GM21529 (cell line): ENCODE measurements at regions not wholly inside any gene's neighbourhood (a gene's known extent, or its start where the extent isn't known, plus 50 kb on each side); places are given as distances from the start of the nearest gene placed in this dataset.
"Not testable (repeated sequence)": the region's sequence is repeated elsewhere in the genome, so short reads cannot be mapped to it uniquely, and the experiment has no call there.

Experiments used
- ATAC-seq: cut with Tn5 transposase; IDR thresholded peaks from one replicate; pipeline ENCODE4 v1.9.1; 2021; ENCODE audit not compliant: unreplicated experiment

DNA sequence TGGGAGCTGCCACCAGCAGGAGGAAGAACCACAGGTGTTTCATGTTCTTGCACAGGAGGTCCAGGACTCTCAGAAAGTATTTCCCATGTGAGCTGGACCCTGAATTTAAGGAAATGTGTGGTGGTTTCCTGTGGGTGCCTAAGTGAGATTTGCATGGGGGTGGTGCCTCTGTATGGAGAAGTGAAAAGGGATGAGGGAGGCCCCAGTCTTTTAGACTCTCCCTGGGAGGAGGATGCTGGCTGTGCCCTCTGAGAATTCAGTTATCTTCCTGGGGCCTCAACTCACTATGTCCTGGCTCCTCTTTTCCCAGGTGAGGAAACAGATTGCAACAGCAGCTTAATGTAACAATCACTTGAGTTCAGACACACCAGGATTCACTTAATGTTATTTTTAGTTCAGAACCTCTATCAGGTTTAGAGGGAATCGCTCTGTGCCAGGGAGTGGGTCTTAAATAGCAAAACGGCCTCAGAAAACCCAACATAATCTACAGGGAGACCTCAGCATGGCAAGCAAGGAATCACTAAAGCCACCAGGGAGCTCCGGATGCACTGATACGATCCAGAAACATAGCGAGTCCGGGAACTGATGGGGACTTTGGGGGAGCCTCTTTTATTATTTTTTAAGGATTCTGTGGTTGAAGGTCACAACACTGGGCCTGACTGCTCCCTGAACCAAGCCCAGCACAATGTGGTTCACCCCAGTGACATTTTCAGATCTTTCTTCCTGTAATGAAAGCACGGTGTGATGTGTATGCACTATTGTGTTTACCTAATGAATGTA is 823.5 kb downstream of the TMEM121 start:
- not testable (repeated sequence) for ATAC-seq

DNA sequence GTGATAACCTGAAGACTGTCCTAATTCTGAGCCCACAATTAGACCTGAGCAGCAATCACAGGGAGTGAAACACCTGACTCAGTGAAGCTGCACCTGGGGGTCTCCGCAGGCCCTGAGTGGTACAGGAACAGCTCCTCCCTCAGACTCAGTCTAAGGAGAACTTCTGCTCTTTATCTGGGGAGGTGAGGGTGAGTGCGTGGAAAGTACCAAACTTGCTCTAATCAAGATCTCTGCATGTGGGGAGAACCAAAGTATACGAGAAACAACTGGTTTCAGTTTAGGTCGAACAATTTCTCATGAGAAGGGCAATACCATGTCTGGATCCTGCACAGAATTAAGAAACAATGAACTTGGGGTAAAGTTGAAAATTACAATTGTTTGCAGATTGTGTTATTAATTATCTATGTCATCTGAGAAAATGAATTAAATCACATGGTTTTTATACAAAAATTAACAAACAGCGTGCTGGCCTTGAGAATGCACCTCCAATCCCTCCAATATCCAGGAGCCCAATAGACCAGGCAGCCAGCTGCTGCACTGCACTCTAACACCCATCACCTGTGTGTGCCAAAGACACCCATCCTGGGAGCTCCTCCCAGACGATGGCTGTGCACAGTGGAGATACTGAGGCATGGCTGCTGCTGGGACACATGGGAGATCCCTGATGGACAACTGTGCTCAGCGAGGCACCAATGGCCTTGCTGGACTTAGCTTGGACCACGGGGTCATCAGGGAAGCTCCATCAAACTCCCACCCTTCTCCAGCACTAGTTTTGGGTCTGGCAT is 828.8 kb downstream of the TMEM121 start:
- ATAC-seq = not testable (repeated sequence)

DNA sequence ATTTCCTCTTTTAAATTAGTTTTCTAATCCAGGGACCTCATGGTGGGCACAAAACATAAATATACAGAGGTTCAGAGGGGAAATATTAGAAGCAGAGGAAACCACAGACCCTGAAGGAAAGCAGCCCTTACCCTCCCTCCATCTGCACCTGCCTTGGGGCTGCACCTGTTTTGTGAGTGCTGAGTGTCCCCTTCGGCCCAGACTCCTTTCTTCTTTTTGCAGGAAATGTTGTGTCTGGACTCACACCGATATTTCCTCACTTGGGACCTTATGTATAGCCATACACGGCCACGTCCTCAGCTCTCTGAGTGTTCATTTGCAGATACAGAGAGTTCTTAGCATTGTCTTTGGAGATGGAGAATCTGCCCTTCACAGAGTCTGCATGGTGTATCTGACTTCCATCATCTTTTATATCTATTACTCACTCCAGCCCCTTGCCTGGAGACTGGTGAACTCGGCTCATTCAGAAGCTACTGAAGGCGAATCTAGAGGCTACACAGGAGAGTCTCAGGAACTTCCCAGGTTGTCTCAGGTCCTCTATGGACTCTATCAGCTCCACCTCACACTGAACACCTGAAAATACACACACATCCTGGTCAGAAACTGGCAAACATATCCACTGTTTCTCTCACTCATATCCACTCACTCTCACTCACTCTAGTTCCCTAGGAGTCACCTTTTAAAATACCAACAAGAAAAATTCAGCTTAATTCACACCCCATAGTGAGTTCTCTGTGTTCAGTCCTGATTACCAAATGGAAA is 829.7 kb downstream of the TMEM121 start:
- not testable (repeated sequence) for ATAC-seq

DNA sequence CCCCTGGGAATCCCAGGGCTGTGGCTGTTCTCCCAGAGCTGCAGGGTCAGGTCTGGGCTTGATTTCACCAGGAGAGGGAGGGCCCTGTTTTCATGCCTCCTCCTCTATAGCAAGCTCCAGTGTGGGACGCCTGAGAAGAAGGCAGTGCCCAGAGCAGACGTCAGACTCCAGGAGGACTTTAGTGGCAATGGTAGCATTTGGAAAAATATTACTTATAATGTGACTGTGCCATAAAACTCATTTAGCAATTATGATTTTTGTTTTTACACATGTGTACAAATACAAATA is 830.2 kb downstream of the TMEM121 start:
- not testable (repeated sequence) for ATAC-seq

DNA sequence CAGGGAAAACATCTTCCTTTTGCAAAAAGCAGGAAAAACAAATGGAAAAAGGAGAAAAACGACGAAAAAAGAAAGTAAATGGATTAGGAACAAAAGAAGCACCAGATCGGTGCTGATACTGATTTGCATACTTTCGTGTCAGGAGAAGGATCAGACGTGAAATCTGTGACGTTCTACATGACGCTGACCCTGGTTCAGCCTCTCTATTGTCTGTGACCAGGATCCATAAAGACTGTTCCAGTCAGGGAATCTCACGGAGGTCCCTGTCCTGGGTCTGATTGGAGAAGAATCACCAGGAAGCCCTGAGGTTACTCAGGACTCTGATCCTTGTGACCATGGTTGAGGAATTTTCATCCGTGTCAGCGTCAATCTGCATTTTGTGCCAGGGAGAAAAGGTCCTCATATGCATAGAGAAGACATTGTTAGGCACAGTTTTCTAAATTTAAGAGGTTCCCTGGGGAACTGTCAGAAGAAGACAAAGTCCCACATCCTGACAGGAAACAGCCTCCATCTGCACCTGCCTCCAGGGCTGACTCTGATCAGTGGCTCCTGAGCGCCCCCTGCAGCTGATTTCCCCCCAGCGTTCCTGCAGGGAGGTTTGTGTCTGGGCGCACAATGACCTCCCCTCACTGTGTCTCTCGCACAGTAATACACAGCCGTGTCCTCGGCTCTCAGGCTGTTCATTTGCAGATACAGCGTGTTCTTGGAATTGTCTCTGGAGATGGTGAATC is 832.9 kb downstream of the TMEM121 start:
- ATAC-seq = not testable (repeated sequence)

DNA sequence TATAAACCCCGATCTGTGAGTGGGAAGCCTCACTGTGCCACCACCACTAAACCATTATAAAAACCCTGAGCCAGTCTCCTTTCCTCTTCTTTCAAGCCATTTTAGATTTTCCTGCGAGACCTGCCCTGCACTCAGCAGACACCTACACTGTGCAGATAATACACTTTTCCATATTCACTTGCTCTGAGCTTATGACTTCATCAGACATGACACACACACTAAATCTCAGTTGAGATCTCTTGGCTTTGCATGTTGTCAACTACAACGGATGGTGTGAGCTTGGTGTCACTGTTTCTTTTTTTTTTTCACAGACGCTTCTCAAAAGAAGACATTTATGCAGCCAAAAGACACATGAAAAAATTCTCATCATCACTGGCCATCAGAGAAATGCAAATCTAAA is 839.0 kb downstream of the TMEM121 start:
- not testable (repeated sequence) for ATAC-seq

DNA sequence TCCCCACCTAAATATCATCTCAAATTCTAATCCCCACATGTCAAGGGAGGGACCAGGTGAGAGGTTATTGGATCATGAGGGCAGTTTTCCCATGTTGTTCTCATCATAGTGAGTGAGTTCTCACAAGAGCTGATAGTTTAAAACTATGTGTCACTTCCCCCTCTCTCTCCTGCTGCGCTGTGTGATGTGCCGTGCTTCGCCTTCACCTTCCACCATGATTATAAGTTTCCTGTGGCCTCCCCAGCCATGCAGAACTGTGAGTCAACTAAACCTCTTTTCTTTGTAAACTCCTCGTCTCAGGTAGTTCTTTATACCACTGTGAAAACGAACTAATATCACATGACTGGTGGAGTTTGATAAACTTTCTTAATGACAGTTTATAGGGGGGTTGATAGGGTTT is 839.5 kb downstream of the TMEM121 start:
- not testable (repeated sequence) for ATAC-seq

DNA sequence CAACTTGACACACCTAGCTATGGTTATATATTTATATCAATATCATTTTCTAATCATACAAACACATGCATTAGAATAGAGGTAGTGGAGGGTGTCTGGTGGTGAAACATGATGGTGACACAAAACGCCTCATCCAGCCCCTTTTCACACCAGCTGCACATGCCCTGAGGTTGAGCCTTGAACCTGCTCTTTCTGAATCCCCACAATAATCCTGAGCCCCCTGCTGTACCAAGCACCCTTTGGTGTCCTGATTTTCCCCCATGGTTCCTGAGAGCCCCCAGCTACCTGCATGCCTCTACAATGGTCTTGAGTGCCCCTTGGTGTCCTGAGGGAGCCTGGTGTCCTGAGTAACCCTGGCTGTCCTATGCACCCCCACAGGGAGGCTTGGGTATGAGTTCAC is 840.6 kb downstream of the TMEM121 start:
- not testable (repeated sequence) for ATAC-seq

DNA sequence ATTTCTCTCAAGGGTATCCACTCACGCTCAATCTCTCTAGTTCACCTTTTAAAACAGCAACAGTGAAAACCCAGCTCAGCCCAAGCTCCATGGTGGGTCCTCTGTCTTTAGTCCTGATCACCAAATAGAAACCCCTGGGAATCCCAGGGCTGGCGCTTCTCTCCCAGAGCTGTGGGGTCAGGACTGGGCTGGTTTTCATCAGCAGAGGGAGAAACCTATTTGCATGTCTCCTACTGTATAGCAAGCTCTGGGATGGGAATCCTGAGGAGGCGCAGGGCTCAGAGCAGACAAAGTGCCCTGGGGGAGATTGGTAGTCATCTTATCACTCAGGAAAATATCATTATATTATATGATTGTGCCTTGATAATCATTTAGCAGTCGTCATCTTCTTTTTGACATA is 843.1 kb downstream of the TMEM121 start:
- not testable (repeated sequence) for ATAC-seq

DNA sequence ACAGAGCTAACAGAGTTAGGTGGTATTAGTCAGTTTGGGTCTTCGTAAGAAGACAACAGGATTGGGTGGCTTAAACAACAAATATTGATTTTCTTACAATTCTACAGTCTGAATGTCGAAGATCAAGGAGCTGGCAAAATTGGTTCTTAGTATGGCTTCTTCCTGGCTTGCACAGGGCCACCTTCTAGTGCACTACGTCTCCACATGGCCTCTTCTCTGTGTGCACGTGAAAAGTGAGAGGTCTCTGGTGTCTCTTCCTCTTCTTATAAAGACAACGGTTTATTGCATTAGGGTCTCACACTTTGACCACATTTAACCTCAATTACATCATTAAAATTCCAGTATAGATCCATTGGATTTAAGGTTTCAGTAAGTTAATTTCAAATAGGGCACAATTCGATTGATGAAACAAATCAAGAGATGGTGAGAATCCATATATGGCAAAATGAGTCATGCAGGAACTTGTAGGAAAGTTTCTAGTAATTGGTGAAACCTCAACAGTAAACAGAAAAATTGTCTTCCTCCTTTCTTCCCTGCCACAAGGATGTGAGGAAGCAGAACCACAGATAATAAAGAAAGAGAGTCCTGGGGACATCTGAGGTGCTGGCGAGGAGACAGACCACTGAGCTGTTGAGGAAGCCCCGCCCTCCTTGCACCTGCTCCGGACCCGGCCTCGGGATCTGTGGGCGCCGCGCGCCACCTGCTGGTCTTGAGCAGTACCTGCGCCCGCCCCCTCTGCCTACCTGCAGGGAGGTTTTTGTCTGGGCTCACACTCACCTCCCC is 846.7 kb downstream of the TMEM121 start:
- ATAC-seq = peak; percentile 76

DNA sequence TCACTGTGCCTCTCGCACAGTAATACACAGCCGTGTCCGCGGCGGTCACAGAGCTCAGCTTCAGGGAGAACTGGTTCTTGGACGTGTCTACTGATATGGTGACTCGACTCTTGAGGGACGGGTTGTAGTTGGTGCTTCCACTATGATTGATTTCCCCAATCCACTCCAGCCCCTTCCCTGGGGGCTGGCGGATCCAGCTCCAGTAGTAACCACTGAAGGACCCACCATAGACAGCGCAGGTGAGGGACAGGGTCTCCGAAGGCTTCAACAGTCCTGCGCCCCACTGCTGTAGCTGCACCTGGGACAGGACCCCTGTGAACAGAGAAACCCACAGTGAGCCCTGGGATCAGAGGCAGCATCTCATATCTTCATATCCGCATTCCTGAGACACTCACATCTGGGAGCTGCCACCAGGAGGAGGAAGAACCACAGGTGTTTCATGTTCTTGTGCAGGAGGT is 847.3 kb downstream of the TMEM121 start:
- not testable (repeated sequence) for ATAC-seq

DNA sequence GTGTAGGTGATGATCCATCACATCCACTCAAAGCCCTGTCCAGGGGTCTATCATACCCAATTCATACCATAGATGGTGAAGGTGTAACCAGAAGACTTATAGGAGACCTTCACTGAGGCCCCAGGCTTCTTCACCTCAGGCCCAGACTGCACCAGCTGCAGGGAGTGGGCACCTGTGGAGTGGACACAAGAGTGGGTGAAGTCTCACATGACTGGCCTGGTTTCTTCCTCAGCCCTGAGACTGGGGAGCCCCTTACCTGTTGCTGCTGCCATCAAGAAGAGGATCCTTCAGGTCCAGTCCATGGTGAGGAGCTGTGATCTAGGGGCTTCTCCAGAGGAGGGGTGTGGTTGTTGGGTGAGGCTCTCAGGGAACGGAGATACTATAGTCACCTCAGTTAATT is 851.0 kb downstream of the TMEM121 start:
- ATAC-seq = no peak

DNA sequence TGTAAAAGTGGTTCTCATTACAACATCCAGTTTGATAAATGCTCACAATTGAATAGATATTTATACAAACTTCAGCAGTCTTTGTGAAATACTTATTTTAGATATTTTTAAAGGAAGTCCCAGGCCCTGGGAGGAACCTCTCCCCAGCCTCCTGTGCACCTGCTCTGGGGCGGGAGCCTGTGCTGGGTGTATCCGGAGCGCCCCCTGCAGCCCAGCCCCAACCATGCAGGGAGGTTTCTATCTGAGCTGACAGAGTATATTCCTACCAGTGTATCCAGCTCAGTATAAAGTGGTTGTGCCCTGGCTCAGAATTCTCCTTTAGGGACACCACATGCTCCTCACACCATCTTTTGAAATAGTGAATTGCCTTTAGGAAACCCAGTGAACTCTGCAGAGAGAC is 851.8 kb downstream of the TMEM121 start:
- no peak for ATAC-seq

DNA sequence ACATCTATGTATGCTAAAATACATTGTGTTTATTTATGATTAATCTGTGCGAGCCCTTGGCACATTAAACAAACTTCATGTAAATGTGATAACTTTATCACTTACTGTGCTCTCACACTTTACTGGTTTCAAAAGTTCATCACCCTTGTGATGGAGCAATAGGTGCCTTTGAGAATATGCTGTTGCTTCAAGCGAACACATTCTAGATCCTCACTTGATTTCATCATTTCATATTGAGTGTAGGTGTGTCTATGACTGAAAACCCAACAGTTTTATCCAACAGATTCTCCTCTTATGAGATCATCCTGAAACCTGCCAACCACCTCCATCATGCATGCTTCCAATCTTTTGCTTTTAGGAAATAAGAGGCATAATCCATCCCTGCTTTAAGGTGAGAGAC is 854.4 kb downstream of the TMEM121 start:
- no peak for ATAC-seq

DNA sequence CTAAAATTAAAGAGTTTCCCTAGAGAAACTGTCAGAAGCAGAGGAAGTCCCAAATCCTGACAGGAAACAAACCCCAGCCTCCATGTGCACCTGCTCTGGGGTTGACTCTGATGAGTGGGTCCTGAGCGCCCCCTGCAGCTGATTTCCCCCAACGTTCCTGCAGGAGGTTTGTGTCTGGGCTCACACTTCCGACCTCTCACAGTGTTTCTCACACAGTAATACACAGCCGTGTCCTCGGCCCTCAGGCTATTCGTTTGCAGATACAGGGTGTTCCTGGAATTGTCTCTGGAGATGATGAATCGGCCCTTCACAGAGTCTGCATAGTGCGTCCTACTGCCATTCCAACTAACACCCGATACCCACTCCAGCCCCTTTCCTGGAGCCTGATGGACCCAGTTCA is 862.8 kb downstream of the TMEM121 start:
- not testable (repeated sequence) for ATAC-seq

DNA sequence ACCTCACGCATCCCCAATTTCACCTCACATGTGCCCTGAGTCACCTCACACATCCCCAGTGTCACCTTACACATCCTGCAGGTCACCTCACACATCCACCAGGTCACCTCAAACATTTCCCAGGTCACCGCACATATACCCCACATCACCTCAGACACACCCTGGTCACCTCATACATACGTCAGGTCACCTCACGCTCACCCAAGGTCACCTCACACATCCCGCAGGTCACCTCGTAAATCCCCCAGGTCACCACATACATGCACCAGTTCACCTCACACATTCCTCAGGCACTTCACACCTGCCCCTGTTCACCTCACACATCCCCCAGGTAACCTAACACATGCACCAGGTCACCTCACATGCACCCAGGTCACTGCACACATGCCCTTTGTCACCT is 864.0 kb downstream of the TMEM121 start:
- no peak for ATAC-seq

DNA sequence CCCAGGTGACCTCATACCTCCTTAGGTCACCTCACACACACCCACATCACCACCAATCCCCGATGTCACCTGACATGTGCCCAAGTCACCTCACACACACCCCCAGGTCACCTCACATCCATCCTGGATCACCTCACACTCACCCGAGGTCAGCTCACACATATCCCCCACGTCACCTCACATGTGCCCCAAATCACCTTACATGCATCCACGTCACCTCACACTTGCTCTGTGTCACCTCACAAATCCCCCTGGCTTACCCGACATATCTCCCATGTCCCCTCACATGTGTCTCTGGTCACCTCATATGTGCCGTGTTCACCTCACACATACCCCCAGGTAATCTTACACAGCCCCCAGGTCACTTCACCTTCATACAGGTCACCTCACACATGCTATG is 864.6 kb downstream of the TMEM121 start:
- ATAC-seq = no peak

DNA sequence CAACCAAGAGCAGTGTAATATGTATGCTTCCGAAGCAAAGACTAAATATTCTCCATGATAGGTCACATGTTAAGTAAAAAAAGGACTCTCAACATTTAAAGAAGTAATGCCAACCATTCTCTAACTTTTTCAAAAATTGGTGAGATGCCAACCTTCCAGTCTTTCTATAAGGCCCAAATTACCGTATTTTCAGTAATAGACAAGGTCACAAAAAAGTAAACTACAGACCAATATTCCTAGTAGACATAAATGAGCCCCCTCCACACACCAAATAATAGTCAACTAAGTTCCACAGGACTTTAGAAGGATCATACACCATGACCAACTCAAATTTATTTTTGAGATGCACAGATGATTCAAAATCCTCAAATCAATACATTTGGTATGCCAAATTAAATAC is 867.4 kb downstream of the TMEM121 start:
- ATAC-seq = no peak

DNA sequence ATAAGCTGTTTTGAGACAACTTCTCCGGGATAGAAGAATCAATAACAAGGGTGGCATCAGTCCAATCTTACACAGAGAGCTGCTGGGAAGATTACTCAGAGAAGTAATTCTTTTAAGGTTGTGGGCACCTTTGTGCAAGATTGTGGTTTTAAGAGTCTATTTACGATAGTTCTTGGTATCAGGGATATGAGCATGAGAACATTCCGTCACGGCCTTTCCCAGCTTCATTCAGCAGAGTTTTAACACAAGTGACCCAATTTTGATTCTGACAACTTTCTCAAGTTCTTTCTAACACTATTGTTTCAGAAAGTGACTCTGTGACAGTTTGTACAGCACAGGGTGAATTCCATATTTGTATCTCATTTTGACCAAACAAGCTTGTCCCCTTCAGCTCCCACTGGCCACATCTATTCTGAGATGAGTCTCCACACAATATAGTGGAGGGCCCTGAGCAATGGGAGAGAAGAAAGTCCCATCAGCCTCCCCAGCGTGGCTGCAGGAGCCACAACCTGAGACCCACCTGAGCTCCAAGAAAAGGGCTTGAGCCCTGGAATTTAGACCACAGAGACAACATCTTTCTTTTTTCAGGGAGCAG is 869.2 kb downstream of the TMEM121 start:
- ATAC-seq = no peak

DNA sequence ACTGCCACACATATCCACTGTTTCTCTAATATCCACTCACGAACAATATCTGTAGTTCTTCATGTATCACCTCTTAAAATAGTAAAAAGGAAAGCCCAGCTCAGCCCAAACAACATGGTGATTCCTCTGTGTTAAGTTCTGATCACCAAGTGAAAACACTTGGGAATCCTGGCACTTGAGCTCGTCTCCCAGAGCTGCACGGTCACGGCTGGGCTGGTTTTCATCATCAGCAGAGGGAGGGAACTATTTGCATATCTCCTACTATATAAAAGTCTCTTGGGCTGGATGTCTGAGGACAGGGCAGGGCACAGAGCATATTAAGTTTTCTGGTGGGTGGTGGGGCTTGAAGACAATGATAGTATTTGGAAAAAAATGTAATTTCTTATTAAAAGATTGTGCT is 870.6 kb downstream of the TMEM121 start:
- no peak for ATAC-seq
